ENCODE measurements at regions not wholly inside any gene's neighbourhood (a gene's known extent, or its start where the extent isn't known, plus 50 kb on each side); places are given as distances from the start of the nearest gene placed in this dataset.
"Not testable (repeated sequence)": the region's sequence is repeated elsewhere in the genome, so short reads cannot be mapped to it uniquely, and the experiment has no call there.

DNA sequence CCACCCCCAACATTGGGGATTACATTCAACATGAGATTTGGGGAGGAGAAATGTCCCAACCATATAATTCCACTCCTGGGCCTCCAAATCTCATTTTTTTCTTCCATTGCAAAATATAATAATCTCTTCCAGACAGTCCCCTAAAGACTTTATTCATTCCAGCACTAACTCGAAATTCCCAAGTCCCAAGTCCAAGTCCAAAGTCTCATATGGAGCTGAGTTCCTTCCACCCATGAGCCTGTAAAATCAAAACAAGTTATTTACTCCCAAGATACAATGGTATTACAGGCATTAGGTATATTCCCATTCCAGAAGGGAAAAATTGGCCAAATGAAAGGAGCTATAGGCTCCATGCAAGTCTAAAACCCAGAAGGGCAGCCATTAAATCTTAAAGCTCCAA, 56.7 kb downstream of the P2RY1 start:
- DNase-seq (ENCODE audit: low read depth) = no peak

DNA sequence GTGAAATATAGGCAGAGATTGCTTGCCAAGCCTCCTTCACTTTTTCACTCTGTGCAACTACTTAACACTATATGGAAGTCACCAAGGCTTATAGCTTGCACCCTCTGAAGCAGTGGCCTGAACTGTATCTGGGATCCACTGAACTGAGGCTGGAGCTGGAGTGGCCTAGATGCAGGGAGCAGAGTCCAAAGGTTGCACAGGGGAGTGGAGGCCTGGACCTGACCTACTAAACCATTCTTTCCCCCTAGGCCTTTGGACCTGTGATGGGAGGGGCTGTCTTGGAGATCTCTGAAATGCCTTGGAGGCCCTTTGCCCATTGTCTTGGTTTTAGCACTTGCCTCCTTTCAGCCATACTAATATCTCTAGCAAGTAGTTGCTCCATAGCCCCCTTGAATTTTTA, 57.5 kb downstream of the P2RY1 start:
- no peak for DNase-seq (ENCODE audit: low read depth)

DNA sequence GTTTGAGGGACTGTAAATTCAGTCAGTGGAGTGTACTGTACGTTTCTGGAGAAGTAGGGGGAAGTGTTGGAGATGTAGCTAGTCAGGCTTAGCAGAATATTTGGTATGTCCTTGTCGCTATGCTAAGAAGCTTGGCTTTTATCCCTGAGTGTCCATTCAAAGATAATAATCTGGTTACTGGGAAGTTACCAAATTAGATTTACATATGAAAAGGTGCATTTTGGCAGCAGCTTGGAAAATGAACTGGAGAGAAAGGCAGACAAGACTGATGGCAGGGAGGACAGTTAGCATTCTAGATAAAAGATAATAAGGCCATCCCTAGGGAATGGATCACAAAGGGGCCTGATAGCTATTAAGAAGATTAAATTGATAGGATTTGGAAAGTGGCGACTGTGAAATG, 58.7 kb downstream of the P2RY1 start:
- DNase-seq (ENCODE audit: low read depth) = no peak

DNA sequence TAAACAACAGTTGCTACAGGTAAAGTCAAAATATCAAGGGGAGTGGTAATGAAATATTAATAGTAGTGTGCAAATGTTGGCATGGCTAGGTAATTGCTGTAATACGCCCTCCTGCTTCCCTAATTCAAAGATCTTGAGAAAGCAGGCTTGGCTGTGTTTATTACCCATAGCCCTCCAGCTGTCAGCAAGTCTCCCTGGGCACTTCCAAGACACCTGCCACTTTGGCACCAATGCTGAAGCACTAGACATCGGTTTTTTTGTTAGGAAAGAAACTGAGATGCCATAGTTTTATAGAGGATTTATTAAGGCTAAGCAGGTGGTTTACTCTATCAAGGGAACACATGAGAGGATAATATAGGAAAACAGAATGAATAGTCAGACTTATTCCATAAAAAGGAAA, 64.4 kb downstream of the P2RY1 start:
- DNase-seq (ENCODE audit: low read depth) = no peak

DNA sequence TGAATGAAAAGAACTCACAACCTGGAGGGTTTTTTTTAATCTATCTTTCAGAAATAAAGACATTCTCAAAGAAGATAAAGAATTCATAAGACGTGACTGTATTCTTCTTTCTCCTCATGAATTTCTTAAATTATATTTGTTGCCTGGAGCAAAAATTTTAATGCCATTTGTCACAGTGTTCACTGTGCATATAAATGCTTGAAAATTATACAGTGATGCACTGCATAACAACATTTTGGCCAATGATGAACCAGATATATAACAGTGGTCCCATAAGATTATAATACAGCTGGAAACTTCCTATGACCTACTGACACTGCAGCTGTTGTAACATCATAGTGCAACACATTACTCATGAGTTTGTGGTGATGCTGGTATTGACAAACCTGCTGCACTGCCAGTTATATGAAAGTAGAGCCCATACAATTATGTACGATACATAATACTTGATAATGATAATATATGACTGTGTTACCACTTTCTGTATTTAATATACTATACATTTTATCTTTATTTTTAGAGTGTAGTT, 67.3 kb downstream of the P2RY1 start:
- peak; percentile 4 for DNase-seq (ENCODE audit: low read depth)

DNA sequence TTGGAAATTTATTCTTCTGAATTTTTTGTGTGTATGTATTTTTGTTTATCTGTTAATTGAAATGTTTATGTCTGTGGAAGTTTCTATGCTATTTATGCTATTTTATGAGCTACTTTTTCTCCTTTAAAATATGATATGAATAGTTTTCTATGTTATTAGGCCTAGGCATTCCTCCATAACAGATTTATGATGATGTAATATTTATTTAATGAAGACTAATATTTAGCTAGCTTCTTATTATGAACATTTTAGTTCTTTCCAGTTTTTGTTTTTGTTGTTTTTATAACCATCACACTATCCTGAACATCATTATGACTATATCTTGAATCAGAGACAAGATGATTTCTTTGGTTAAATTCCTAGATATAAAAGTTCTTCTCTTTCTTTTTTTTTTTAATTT, 70.7 kb downstream of the P2RY1 start:
- no peak for DNase-seq (ENCODE audit: low read depth)

DNA sequence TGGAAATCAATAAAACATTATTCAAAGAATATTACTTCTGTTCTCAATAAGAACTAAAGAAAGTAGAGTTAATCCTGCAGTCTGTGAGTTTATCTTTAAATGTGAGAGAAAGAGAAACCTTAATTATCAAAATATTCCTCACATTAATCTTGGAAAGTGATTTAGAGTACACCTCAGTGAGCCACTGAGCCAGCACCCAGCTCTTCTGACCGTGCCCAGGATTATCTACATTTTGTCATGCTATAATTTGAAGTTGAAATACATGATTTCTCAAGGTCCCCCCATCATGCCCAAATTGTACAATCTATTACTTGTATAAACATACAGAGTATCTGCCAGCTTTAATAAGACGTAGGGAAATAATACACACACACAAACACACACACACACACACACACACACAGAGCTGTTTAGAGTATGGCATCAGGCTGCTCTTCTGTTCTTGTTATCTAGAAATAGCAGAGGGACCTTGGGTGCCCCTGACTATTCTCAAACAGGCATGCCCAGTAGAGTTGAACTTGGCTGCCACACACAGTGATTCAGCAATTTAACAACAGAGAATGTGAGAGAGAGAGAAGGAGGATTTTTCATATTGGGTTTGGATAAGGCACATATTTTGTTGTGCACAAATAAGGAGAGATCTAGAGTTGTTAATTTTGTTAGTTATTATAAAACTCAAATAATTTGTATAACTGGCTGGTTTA, 74.4 kb downstream of the P2RY1 start:
- DNase-seq (ENCODE audit: low read depth) = no peak

DNA sequence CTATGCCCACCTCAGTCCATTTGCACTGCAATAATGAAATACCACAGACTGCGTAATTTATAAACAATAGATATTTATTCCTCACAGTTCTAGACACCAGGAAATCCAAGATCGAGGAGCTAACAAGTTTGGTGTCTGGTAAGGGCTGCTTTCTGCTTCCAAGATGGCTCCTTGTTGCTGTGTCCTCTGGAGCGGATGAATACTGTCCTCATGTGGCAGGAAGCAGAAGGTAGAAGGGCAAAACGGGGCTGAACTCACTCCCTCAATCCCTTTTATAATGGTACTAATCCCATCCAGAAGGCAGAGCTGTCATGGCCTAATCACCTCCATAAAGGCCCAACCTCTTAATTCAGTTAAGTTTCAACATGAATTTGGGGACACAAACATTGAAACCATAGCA, 75.3 kb downstream of the P2RY1 start:
- no peak for DNase-seq (ENCODE audit: low read depth)

DNA sequence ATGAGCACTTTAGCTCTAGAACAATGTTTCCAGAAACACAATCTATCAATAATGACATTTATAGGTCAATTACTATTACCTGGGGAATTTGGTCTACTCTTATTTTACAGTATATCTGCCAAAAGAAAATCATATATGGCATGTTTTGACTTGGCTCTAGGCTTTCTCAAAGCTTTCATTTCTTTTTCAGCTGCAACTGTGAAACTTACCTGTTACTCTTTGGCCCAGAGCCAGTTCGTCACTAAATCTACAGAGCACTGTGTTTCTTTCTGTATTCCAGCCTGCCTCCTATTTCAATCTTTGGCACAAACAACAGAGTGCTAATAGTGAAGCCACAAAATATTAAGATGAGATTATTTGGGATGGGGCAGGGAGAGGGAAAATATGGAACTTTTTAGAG, 76.0 kb downstream of the P2RY1 start:
- no peak for DNase-seq (ENCODE audit: low read depth)

DNA sequence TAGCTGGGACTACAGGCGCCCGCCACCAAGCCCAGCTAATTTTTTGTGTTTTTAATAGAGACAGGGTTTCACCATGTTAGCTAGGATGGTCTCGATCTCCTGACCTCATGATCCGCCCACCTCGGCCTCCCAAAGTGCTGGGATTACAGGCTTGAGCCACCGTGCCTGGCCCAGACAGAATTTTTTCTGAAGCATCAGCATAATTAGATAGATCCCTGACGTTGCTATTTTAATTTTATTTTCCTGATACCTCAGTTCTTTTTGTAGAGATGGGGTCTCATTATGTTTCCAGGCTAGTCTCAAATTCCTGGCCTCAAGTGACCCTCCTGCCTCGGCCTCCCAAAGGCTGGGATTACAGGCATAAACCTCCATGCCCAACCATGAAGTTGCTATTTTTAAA, 79.8 kb downstream of the P2RY1 start:
- DNase-seq (ENCODE audit: low read depth) = not testable (repeated sequence)

DNA sequence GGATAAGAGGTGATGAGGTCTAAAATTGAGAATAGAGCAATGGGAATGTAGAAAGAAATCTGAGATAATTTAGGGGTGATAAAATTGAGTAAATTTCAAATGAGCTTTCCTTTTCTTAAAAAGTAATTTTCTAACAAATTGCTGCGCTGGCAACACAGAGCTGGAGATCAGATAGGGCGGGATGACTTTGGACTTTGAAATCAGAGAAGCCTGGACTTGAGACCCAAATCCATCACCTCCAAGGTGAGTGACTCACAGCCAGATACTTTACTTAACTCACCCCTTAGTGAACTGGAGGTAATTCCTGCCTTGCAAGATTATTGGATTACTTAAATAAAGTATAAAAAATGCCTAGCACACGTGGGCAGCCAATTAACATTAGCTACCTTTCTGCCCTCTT, 80.8 kb downstream of the P2RY1 start:
- DNase-seq (ENCODE audit: low read depth) = no peak

DNA sequence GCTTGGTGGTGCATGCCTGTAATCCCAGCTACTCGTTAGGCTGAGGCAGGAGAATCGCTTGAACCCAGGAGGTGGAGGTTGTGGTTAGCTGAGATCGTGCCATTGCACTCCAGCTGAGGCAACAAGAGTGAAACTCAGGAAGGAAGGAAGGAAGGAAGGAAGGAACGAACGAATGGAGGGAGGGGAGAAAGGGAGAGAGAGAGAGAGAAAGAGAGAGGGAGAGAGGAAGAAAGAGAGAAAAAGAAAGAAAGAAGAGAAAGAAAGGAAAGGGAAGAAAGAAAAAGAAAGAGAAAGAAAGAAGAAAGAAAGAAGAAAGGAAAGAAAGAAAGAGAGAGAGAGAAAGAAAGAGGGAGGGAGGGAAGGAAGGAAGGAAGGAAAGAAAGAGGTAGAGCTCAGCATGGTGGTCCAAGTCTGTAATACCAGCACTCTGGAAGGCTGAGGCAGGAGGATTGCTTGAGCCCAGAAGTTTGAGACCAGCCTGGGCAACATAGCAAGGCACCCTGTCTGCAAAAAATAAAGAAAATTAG, 81.9 kb downstream of the P2RY1 start:
- DNase-seq (ENCODE audit: low read depth) = no peak

DNA sequence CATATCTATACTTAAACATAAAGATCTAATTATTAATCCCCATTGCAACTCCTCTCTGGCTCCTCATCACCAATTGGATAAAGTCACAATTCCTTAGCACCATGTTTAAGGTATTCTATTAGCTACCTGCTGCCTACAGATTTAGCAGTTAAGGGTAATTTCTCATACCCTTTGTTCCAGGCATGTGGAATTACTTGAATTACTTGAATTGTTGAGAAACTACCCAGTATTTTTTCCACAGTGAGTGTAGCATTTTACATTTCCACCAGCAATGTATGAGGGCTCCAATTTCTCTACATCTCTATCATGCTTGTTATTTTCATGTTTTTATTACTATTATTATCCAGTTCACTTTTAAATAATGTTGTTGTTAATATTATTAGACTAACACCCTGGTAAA, 86.4 kb downstream of the P2RY1 start:
- no peak for DNase-seq (ENCODE audit: low read depth)

DNA sequence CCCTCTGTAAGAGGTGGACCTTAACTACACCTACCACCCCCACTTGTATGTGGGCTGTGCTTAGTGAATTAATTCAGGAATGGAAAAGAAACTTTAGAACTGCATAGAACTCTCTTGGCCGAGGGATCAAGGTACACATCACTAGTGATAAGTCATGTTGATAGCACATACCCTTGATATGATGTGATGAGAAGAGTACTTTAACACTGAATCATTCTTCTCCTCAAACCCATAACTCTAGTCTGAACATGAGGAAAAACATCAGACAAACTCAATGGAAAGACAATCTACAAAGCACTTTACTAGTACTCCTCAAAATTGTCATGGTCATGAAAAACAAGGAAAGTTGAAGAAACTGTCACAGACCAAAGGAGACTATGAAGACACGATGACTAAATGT, 87.6 kb downstream of the P2RY1 start:
- DNase-seq (ENCODE audit: low read depth) = no peak

DNA sequence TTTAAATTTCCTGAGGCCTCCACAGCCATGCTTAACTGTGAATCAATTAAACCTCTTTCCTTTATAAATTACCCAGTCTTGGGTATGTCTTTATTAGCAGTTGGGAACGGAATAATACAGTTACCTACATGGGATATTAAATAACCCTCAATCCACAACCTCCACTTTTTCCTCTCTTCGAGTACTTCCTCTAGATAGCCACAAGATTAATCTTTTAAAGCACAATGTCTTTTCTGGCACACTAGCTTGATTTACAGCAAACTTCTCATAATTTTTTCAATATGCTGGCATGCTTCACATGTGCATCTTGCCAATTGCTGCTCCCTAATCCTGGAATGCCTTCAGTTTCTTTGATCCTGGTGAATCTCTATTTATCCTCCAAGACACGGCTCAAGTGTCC, 92.2 kb downstream of the P2RY1 start:
- DNase-seq (ENCODE audit: low read depth) = no peak

DNA sequence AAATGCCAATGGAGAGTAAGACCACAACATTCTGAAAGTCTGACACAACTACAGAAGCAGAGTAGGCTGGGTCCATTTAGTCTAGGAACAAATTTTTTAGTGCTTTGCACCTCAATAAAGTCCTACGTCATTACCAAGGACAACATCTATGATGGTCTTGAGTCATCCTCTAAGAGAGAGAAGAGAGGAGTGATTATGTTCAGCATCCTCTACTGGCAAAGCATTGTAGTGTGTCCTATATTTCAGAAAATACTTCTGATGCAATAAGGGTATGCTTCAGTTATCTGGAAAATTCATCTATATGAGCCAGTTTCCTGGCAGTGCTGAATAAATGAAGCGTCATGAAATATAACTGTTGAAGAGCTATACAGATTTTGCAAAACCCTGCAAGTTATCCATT, 95.6 kb downstream of the P2RY1 start:
- no peak for DNase-seq (ENCODE audit: low read depth)

DNA sequence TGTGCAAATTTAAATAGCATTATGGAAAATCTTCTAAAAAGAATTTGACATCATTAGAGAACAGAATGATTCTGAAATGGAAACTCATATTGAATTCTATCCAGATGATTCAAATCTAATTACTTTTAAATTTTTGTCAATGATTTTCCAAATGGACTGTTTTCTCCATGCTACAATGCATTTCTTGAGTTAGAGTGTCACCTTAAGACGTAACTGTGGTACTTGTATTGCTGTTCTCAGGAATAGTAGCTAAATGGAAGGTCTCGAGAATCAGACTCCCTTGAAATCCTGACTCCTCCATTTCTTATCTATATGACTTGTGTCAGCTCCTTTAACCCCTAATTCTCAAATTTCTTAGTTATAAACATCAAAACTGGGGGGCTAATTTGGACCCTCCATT, 102.3 kb downstream of the P2RY1 start:
- no peak for DNase-seq (ENCODE audit: low read depth)

DNA sequence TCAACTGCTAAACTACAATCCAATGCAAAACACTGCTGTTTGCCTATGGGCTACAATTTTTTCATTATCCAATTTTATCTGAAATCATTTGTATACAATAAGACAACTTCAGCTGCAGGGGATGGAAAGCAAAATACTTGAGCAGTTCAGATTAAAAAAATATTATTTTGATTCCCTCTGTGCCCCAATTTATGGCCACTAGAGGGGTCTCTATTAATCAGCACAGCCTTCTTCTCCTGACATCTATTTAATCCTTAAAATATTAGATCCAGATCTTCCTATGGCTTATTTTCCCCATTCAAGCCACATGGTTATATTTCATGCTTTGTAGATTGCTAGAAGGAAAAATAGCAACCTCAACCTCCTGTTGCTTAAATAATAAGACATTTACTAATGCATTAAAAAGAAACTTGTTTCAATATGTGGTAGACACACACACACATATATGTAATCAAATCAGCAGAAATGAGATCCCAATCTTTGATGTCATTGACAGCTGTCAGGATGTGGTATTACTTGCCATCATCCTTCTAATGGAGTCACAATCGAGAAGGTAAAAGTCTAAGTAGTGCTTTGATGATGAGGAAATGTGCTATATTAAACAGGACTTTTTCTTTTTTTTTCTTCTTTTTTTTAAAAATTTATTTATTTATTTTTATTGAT, 104.2 kb downstream of the P2RY1 start:
- no peak for DNase-seq (ENCODE audit: low read depth)

DNA sequence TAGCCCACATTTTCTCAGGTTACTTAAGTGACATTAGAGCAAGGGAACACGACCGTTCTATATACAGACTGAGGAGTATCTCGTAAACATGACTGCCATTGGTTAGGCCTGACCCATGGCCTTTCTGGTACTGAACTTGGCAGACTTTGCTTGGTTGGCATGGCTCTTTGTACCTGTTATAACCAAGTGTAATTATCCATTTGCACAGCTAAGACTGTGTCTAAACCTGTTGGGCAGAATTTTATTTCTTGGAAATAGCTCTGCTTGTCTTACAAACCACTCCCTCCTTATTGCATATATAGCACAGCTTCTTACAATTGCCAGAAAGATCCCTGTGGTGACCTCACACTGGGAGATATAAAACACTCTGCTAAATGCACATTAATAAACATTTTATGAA, 106.9 kb downstream of the P2RY1 start:
- no peak for DNase-seq (ENCODE audit: low read depth)

DNA sequence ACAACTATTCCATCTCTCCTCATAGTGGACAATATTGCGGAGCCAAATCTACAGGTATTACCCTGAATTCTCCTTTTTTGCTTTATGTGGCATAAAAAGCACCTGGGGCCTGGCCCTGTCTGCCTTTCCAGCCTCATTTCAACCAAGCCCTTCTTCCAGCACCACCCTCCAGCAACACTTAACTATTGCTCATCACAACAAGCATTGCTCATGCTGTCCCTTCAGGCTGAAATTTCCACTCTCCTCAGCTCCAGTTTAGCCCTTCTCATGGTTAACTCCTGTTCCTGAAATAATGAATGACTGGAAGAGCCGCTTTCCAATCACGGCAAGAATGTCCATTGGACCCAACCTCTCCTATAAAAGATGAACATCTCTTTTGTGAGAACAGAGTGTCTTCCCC, 107.4 kb downstream of the P2RY1 start:
- DNase-seq (ENCODE audit: low read depth) = no peak

DNA sequence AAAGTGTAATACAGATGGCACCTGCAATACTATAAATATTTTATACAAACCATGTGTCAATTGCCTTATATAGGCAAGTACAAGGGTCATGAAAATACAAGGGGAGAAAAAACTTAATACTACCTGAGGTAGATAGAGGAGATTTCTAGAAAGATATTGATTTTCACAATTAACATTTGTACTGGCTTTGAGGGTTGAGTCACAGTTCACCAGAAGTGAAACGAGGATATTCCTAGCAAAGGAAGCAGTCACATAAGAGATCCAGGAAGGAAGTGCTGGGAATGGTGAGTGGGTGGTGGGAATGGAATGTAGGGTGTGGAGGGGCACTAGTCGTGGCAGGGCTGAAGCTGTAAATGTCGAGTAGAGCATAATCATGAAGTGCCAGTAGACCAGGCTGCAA, 108.7 kb downstream of the P2RY1 start:
- DNase-seq (ENCODE audit: low read depth) = peak; percentile 5

DNA sequence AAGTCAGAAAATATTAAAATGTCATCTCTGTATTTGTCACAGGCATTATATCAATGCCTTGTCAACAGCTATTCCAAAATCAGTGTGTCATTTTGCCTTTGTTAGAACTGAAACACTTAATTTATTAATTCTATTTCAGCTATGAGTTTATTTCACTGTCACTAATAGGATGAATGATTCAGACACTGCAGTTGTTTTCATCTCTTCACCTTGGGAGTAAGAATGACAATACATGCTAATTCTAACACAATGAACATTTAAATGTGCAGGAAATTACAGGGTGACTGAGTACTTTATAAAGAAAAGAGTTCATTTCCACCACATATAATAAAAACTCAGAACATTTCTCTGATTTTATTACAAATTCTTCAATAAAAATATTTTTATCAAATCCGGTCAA, 109.7 kb downstream of the P2RY1 start:
- no peak for DNase-seq (ENCODE audit: low read depth)

DNA sequence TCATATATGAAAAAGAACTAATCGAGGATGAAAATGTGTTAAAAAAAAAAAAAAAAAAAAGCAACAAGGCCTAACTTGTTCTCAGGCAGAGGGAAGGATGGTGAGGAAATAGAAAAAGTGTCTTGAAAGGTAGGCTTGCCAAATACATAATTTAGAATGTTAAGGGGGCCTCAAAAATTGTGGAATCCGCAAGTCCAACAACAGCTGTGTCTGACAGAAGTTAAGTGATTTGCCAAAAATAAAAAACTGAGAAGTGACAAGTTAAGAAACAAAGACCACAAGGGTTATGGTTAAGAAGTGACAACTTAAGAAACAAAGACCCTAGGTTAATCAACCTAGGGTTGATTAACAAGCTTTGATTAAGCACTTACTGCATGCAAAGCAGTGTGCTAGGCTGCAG, 110.6 kb downstream of the P2RY1 start:
- DNase-seq (ENCODE audit: low read depth) = no peak

DNA sequence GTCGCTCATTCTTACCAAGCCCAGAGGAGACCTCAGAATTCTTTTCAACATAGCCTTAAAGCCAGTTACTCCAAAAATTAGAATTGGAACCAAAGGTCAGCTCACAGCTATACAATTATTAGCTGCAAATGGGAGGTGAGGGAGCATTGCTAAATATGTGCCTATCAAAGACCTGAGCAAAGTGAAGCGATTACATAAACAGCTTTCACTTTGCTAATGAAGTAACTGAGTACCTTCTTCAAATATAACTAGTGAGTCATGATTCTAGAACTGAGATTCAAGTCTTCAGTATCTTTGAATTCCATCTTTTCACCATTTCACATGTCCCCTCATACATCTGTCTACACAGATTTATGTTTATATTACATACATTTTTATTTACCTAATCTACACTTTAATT, 122.6 kb downstream of the P2RY1 start:
- no peak for DNase-seq (ENCODE audit: low read depth)
